GM19467 (cell line): ENCODE measurements at regions not wholly inside any gene's neighbourhood (a gene's known extent, or its start where the extent isn't known, plus 50 kb on each side); places are given as distances from the start of the nearest gene placed in this dataset.

Source experiments
- ATAC-seq: cut with Tn5 transposase; IDR thresholded peaks from one replicate; pipeline ENCODE4 v1.9.1; 2021; ENCODE audit warnings: mild to moderate bottlenecking, moderate library complexity; ENCODE audit not compliant: unreplicated experiment

GRCh38 chr6:134470457-134470975 is 152.6 kb upstream of the SGK1 start:
- no peak for ATAC-seq

GRCh38 chr6:134469702-134470456 is 152.0 kb upstream of the SGK1 start:
- ATAC-seq = no peak

- ATAC-seq = no peak
These were observed 150.7 kb upstream of the SGK1 start for GRCh38 chr6:134468633-134469032.

- ATAC-seq = no peak
These were observed 149.7 kb upstream of the SGK1 start for GRCh38 chr6:134467620-134468019.

GRCh38 chr6:134466771-134467525 is 149.0 kb upstream of the SGK1 start:
- ATAC-seq = no peak

- ATAC-seq = no peak
These were observed 146.9 kb upstream of the SGK1 start for GRCh38 chr6:134464690-134465411.

GRCh38 chr6:134458857-134459657 is 141.1 kb upstream of the SGK1 start:
- ATAC-seq = no peak

- ATAC-seq = no peak
These were observed 140.0 kb upstream of the SGK1 start for GRCh38 chr6:134457941-134458340.

- ATAC-seq = no peak
These were observed 138.3 kb upstream of the SGK1 start for GRCh38 chr6:134456226-134456625.

GRCh38 chr6:134455319-134455718 is 137.4 kb upstream of the SGK1 start:
- ATAC-seq = no peak

- no peak for ATAC-seq
These were observed 136.9 kb upstream of the SGK1 start for GRCh38 chr6:134454794-134455193.

- no peak for ATAC-seq
These were observed 136.0 kb upstream of the SGK1 start for GRCh38 chr6:134453792-134454510.

- no peak for ATAC-seq
These were observed 135.0 kb upstream of the SGK1 start for GRCh38 chr6:134452906-134453305.

- ATAC-seq = no peak
These were observed 133.6 kb upstream of the SGK1 start for GRCh38 chr6:134451529-134451928.

GRCh38 chr6:134449781-134450180 is 131.9 kb upstream of the SGK1 start:
- ATAC-seq = no peak

- ATAC-seq = no peak
These were observed 131.1 kb upstream of the SGK1 start for GRCh38 chr6:134449004-134449403.

GRCh38 chr6:134447883-134448387 is 130.0 kb upstream of the SGK1 start:
- ATAC-seq = no peak

GRCh38 chr6:134447423-134447822 is 129.5 kb upstream of the SGK1 start:
- no peak for ATAC-seq

- ATAC-seq = no peak
These were observed 129.0 kb upstream of the SGK1 start for GRCh38 chr6:134446896-134447295.
